HCT116 (cell line): ENCODE measurements at regions not wholly inside any gene's neighbourhood (a gene's known extent, or its start where the extent isn't known, plus 50 kb on each side); places are given as distances from the start of the nearest gene placed in this dataset.

Source experiments
- ATAC-seq: fragments of 200-7000 bp; cut with Tn5 transposase; 2 replicates; pipeline ENCODE4 v1.9.1; 2020; ENCODE audit warnings: mild to moderate bottlenecking, moderate library complexity
- BruUV-seq: library from RNA; stranded (reverse); fragments of 400-500 nt; replicated peaks from 2 replicates; lab custom pipeline; 2021; lab: Mats Ljungman, UMichigan
- CTCF ChIA-PET: fragments of 300-600 bp; sonication (Branson Sonifier 250); formaldehyde crosslinking; loops from one replicate; lab custom pipeline; 2021; ENCODE audit warnings: antibody characterized with exemption; lab: Charles Lee
- POLR2A ChIA-PET: fragments of 300-600, 350-600 bp; sonication (Branson Sonifier 250); formaldehyde crosslinking; loops from one replicate; lab custom pipeline; 2021; ENCODE audit warnings: antibody characterized with exemption; lab: Charles Lee
- RAD21 ChIA-PET, 2 experiments: fragments of 300-600 bp; sonication (Branson Sonifier 250); formaldehyde crosslinking; loops; one replicate each; lab custom pipeline; 2023; ENCODE audit warnings: low total read pairs in 2 of 2; ENCODE audit not compliant: uncharacterized antibody in 2 of 2, unreplicated experiment in 2 of 2, low non-redundant PET in 1 of 2; lab: Charles Lee
- DNase-seq: peaks from one replicate; pipeline ENCODE4 v3.0.0-alpha.2; 2010; ENCODE audit warnings: low read depth, low spot score
- H2AFZ ChIP-seq: fragments of 200-600 bp; shearing (Covaris generic), sonication (generic); 2 replicates; pipeline ENCODE4 v1.6.1; 2017; ENCODE audit warnings: low read depth, mixed run types, mixed read lengths, antibody characterized with exemption, low read length; ENCODE audit not compliant: poor library complexity, severe bottlenecking
- H3K27ac ChIP-seq: 2 replicates; pipeline ENCODE4 v1.5.1; 2012; ENCODE audit warnings: low read depth, low read length
- H3K27me3 ChIP-seq: fragments of 200-600 bp; sonication (generic); 2 replicates; pipeline ENCODE4 v1.6.1; 2016; ENCODE audit warnings: mixed run types, low read length, mixed read lengths; ENCODE audit not compliant: insufficient read depth
- H3K36me3 ChIP-seq, 2 experiments: fragments of 200-500 bp in 1 of 2; fragments of 200-600 bp in 1 of 2; sonication (Bioruptor generic) in 1 of 2; sonication (generic) in 1 of 2; 2 replicates each; pipeline versions ENCODE4 v1.5.1 to v1.6.1; 2014 to 2016; ENCODE audit warnings: low read length in 2 of 2, inconsistent platforms in 1 of 2, mixed read lengths in 1 of 2, mixed run types in 1 of 2; ENCODE audit not compliant: insufficient read depth in 2 of 2, control insufficient read depth in 1 of 2
- H3K4me1 ChIP-seq, 2 experiments: fragments of 200-600 bp in 1 of 2; sonication (generic) in 1 of 2; 2 replicates each; pipeline versions ENCODE4 v1.5.1 to v1.6.1; 2012 to 2017; ENCODE audit warnings: low read length in 2 of 2, inconsistent platforms in 1 of 2, mild to moderate bottlenecking in 1 of 2, mixed read lengths in 1 of 2, mixed run types in 1 of 2, moderate library complexity in 1 of 2; ENCODE audit not compliant: insufficient read depth in 2 of 2, control insufficient read depth in 1 of 2
- H3K4me2 ChIP-seq: fragments of 200-600 bp; sonication (generic); 2 replicates; pipeline ENCODE4 v1.6.1; 2017; ENCODE audit warnings: mixed run types, low read length, mixed read lengths
- H3K4me3 ChIP-seq, 2 experiments: fragments of 200-600 bp in 1 of 2; sonication (generic) in 1 of 2; replicated peaks in 1 of 2; 2 replicates each; pipeline ENCODE4 v1.5.1; 2011 to 2016; ENCODE audit warnings: low read length in 2 of 2, control low read depth in 1 of 2, low read depth in 1 of 2, mild to moderate bottlenecking in 1 of 2, mixed read lengths in 1 of 2, mixed run types in 1 of 2
- H3K79me2 ChIP-seq: fragments of 200-600 bp; sonication (generic); 2 replicates; pipeline ENCODE4 v1.6.1; 2017; ENCODE audit warnings: mild to moderate bottlenecking, mixed run types, low read length, moderate library complexity, mixed read lengths; ENCODE audit not compliant: insufficient read depth
- H3K9ac ChIP-seq: fragments of 200-600 bp; sonication (generic); 2 replicates; pipeline ENCODE4 v1.6.1; 2016; ENCODE audit warnings: low read length, mixed read lengths
- H3K9me2 ChIP-seq: fragments of 200-600 bp; sonication (generic), shearing (Covaris generic); 2 replicates; pipeline ENCODE4 v1.6.1; 2017; ENCODE audit warnings: mixed run types, mild to moderate bottlenecking, moderate library complexity; ENCODE audit not compliant: insufficient read depth
- H3K9me3 ChIP-seq, 2 experiments: fragments of 200-500 bp in 1 of 2; fragments of 200-600 bp in 1 of 2; sonication (Bioruptor generic) in 1 of 2; sonication (generic) in 1 of 2; 2 replicates each; pipeline ENCODE4 v1.6.1; 2014 to 2017; ENCODE audit warnings: low read length in 2 of 2, mixed read lengths in 2 of 2, inconsistent platforms in 1 of 2, low read depth in 1 of 2, mild to moderate bottlenecking in 1 of 2, mixed run types in 1 of 2, moderate library complexity in 1 of 2; ENCODE audit not compliant: control insufficient read depth in 1 of 2, insufficient read depth in 1 of 2
- H4K20me1 ChIP-seq: fragments of 200-600 bp; sonication (generic), shearing (Covaris generic); 2 replicates; pipeline ENCODE4 v1.6.1; 2017; ENCODE audit warnings: mixed run types, mild to moderate bottlenecking, moderate library complexity; ENCODE audit not compliant: insufficient read depth
- ATF3 ChIP-seq: IDR thresholded peaks from 2 replicates; pipeline ENCODE4 v1.6.1; 2012
- CBX3 ChIP-seq: IDR thresholded peaks from 2 replicates; pipeline ENCODE4 v1.6.1; 2012; ENCODE audit warnings: low read depth
- CEBPB ChIP-seq: IDR thresholded peaks from 2 replicates; pipeline ENCODE4 v1.6.1; 2012; ENCODE audit warnings: low read depth
- EGR1 ChIP-seq: IDR thresholded peaks from 2 replicates; pipeline ENCODE4 v1.6.1; 2012; ENCODE audit warnings: low read depth
- ELF1 ChIP-seq: IDR thresholded peaks from 2 replicates; pipeline ENCODE4 v1.6.1; 2012; ENCODE audit warnings: low read depth, borderline replicate concordance
- EZH2 ChIP-seq: fragments of 200-600 bp; sonication (generic); IDR thresholded peaks from 2 replicates; pipeline ENCODE4 v1.6.1; 2017; ENCODE audit warnings: antibody characterized with exemption, mixed run types
- FOSL1 ChIP-seq: IDR thresholded peaks from 2 replicates; pipeline ENCODE4 v1.6.1; 2012; ENCODE audit warnings: low read depth
- JUND ChIP-seq: IDR thresholded peaks from 2 replicates; pipeline ENCODE4 v1.6.1; 2012
- POLR2A ChIP-seq: IDR thresholded peaks from 2 replicates; pipeline ENCODE4 v1.7.0; 2011; ENCODE audit warnings: borderline replicate concordance; ENCODE audit not compliant: insufficient read depth, insufficient read length; ENCODE audit errors: extremely low read depth
- SP1 ChIP-seq: IDR thresholded peaks from 2 replicates; pipeline ENCODE4 v1.6.1; 2012; ENCODE audit warnings: low read depth
- SRF ChIP-seq: IDR thresholded peaks from 2 replicates; pipeline ENCODE4 v1.6.1; 2012; ENCODE audit warnings: low read depth
- YY1 ChIP-seq: IDR thresholded peaks from 2 replicates; pipeline ENCODE4 v1.6.1; 2011; ENCODE audit warnings: low read length, low read depth, moderate library complexity, mild to moderate bottlenecking; ENCODE audit not compliant: insufficient replicate concordance; ENCODE audit errors: extremely low read depth
- ZFX ChIP-seq: fragments of 450-650 bp; IDR thresholded peaks from 2 replicates; pipeline ENCODE4 v1.6.1; 2017
- ZNF274 ChIP-seq: fragments of 200-500 bp; sonication (Bioruptor generic); IDR thresholded peaks from 2 replicates; pipeline ENCODE4 v1.6.1; 2014; ENCODE audit warnings: mild to moderate bottlenecking, low read depth, low read length, inconsistent platforms
- intact Hi-C: fragments of 100-400 bp; cut with micrococcal nuclease; formaldehyde crosslinking; loops from 2 replicates; pipeline ENCODE4 v1.10.0; 2022

GRCh38 chr5:164332349-164333196 is 827.2 kb downstream of the MAT2B start:
- BruUV-seq = no TSS peak
- H4K20me1 ChIP-seq = no peaks in the 10 kb centered on the region
- H3K9me3 ChIP-seq = peaks cover 12 to 13% of the 10 kb centered on the region in 2 experiments; a peak in 3 of 4 replicates
- H3K36me3 ChIP-seq = no peaks in the 10 kb centered on the region
- H3K27me3 ChIP-seq = no peaks in the 10 kb centered on the region
- no peaks in the 10 kb centered on the region for H3K79me2 ChIP-seq
- no peaks in the 10 kb centered on the region for H3K9me2 ChIP-seq
- no peak for ATAC-seq
- no peak overlapping the region for H3K27ac ChIP-seq
- TF ChIP-seq CEBPB (no peak), SP1 (no peak), SRF (no peak), CBX3 (no peak), EGR1 (no peak), ZNF274 (no peak), EZH2 (no peak), JUND (no peak), FOSL1 (no peak), ATF3 (no peak), YY1 (no peak), ZFX (no peak), POLR2A (no peak), ELF1 (no peak)
- no peak overlapping the region for H2AFZ ChIP-seq
- intact Hi-C loops = no loop called here
- H3K9ac ChIP-seq = no peak overlapping the region
- CTCF ChIA-PET = no interaction called here
- no peak overlapping the region for H3K4me2 ChIP-seq
- POLR2A ChIA-PET = no interaction called here
- RAD21 ChIA-PET = no interaction called here
- DNase-seq = no peak
- H3K4me1 ChIP-seq = no peaks in the 10 kb centered on the region
- no peak overlapping the region for H3K4me3 ChIP-seq
